ENCODE measurements at regions not wholly inside any gene's neighbourhood (a gene's known extent, or its start where the extent isn't known, plus 50 kb on each side); places are given as distances from the start of the nearest gene placed in this dataset.

DNA sequence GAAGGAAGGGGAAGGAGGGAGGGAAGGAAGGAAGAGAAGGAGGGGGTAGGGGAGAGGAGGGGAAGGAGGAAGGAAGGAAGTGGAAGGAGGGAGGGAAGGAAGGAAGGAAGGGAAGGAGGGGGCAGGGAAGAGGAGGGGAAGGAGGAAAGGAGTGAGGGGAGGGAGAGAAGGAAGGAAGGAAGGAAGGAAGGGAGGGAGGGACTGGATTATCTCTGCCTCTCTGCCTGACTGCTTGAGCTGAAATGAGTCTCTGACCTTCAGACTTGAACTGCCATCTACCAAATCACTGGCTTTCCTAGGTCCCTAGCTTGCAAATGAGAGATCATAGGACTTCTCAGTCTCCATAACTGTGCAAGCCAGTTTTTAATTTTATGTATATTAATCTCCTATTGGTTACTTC lies 436.8 kb downstream of the PREX1 start:
- no peaks in the 10 kb centered on the region for H3K9me3 ChIP-seq (ENCODE audit: control insufficient read depth, low read length)
- H3K36me3 ChIP-seq (ENCODE audit: control insufficient read depth, insufficient read depth, low read length): no peaks in the 10 kb centered on the region
- H3K27ac ChIP-seq (ENCODE audit: insufficient read depth, low read depth, low read length, poor library complexity, severe bottlenecking): no peak overlapping the region
- no peaks in the 10 kb centered on the region for H3K27me3 ChIP-seq (ENCODE audit: control insufficient read depth, insufficient read depth, low read length, poor library complexity, severe bottlenecking)
- no peaks in the 10 kb centered on the region for H3K4me1 ChIP-seq (ENCODE audit: control insufficient read depth, insufficient read depth, low read length)
- H3K4me3 ChIP-seq (ENCODE audit: insufficient read depth, low read depth, low read length): no peak overlapping the region

DNA sequence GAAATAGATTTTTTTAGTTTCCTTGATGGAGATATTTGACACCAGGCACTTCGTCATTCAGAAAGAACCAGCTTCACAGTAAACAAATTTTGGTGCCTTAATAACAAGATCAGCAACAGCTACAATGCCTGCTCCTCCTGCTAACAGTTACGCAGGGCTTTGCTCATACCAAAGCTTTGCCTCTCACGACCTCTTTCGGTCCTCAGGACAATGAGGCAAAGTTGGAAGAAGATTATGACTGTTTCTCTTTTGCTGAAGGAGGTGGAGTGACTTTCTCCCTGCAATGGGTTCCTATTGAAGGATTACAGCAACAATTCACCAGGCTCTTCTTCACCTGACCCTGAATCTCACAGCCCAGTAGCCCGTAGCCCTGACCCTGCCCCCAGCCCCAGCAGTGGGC lies 440.1 kb downstream of the PREX1 start:
- Histone ChIP-seq H3K36me3 (ENCODE audit: control insufficient read depth, insufficient read depth, low read length) (no peaks in the 10 kb centered on the region), H3K27me3 (ENCODE audit: control insufficient read depth, insufficient read depth, low read length, poor library complexity, severe bottlenecking) (no peaks in the 10 kb centered on the region), H3K4me3 (ENCODE audit: insufficient read depth, low read depth, low read length) (no peak overlapping the region), H3K9me3 (ENCODE audit: control insufficient read depth, low read length) (no peaks in the 10 kb centered on the region), H3K27ac (ENCODE audit: insufficient read depth, low read depth, low read length, poor library complexity, severe bottlenecking) (no peak overlapping the region), H3K4me1 (ENCODE audit: control insufficient read depth, insufficient read depth, low read length) (no peaks in the 10 kb centered on the region)
- 78 to 82% methylated on average over 5 of the region's 5 CpGs for WGBS, 2 experiments

DNA sequence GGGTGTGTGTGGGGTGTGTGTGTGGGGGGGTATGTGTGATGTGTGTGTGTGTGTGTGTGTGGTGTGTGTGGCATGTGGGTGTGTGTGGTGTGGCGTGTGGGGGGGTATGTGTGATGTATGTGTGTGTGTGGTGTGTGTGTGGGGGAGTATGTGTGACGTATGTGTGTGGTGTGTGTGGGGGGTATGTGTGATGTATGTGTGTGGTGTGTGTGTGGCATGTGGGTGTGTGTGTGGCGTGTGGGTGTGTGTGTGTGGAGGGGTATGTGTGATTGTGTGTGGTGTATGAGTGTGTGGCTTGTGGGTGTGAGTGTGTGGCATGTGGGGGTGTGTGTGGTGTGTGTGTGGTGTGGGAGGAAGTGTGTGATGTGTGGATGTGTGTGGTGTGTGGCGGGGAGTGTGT lies 442.3 kb downstream of the PREX1 start:
- Histone ChIP-seq H3K27me3 (ENCODE audit: control insufficient read depth, insufficient read depth, low read length, poor library complexity, severe bottlenecking) (no peaks in the 10 kb centered on the region), H3K4me1 (ENCODE audit: control insufficient read depth, insufficient read depth, low read length) (no peaks in the 10 kb centered on the region), H3K9me3 (ENCODE audit: control insufficient read depth, low read length) (no peaks in the 10 kb centered on the region), H3K4me3 (ENCODE audit: insufficient read depth, low read depth, low read length) (no peak overlapping the region), H3K27ac (ENCODE audit: insufficient read depth, low read depth, low read length, poor library complexity, severe bottlenecking) (no peak overlapping the region), H3K36me3 (ENCODE audit: control insufficient read depth, insufficient read depth, low read length) (no peaks in the 10 kb centered on the region)
- WGBS, 2 experiments: 92 to 95% methylated on average over 4 of the region's 4 CpGs

DNA sequence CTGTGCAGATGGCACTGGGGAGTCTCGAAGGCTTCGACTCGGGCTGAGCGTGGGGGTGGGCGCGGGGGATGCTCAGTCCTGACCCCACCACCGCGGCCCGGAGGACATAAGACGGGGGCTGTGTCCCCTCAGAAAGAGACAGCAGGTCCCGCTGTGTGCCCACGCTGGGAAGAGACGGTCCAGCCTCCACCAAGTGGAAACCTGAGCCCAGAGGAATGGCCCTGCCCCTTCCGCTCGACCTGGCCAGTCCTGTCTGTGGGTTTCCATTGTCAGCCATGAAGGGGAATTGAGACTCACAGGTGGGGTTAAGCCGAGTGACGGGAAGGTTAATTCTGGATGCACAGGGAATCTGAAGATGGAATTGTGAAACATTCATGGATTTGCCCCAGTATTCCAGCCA lies 442.7 kb downstream of the PREX1 start:
- Histone ChIP-seq H3K36me3 (ENCODE audit: control insufficient read depth, insufficient read depth, low read length) (no peaks in the 10 kb centered on the region), H3K9me3 (ENCODE audit: control insufficient read depth, low read length) (no peaks in the 10 kb centered on the region), H3K27ac (ENCODE audit: insufficient read depth, low read depth, low read length, poor library complexity, severe bottlenecking) (no peak overlapping the region), H3K27me3 (ENCODE audit: control insufficient read depth, insufficient read depth, low read length, poor library complexity, severe bottlenecking) (no peaks in the 10 kb centered on the region), H3K4me3 (ENCODE audit: insufficient read depth, low read depth, low read length) (no peak overlapping the region), H3K4me1 (ENCODE audit: control insufficient read depth, insufficient read depth, low read length) (no peaks in the 10 kb centered on the region)
- 89 to 94% methylated on average over 17 of the region's 17 CpGs for WGBS, 2 experiments

DNA sequence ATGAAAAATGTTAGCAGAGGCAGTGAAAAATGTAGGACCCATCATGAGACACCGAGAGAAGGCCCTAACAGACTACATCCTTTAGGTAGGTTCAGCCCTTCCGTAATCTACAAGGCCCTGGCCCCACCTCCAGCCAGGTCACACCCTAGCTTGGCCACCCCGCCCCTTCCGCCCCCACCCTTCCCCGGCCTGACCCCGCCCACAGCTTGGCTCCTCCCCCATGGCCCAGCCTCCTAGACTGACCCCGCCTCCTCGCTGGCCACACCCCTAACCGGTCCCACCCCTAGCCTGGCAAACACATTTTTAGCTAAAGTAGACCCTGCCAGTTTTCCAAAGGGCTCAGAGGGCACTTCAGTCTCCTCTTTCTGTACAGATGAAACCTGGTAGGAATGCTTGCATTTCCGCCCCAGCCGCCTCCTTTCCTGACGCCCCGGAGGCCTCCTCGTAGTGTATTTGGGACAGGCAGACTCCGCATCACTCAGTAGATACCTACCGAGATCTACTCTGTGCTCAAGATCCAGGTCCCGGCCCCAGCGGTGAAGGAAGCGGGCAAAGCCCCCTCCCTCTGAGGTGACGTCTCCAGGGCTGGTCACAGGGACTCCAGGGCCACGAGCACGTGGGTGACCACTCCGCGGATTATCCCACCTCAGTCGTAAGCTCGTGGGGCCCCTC lies 443.5 kb downstream of the PREX1 start:
- no peak overlapping the region for H3K27ac ChIP-seq (ENCODE audit: insufficient read depth, low read depth, low read length, poor library complexity, severe bottlenecking)
- H3K9me3 ChIP-seq (ENCODE audit: control insufficient read depth, low read length): no peaks in the 10 kb centered on the region
- 91 to 93% methylated on average over 26 of the region's 26 CpGs for WGBS, 2 experiments
- no peaks in the 10 kb centered on the region for H3K36me3 ChIP-seq (ENCODE audit: control insufficient read depth, insufficient read depth, low read length)
- no peaks in the 10 kb centered on the region for H3K4me1 ChIP-seq (ENCODE audit: control insufficient read depth, insufficient read depth, low read length)
- no peak overlapping the region for H3K4me3 ChIP-seq (ENCODE audit: insufficient read depth, low read depth, low read length)
- H3K27me3 ChIP-seq (ENCODE audit: control insufficient read depth, insufficient read depth, low read length, poor library complexity, severe bottlenecking): no peaks in the 10 kb centered on the region

DNA sequence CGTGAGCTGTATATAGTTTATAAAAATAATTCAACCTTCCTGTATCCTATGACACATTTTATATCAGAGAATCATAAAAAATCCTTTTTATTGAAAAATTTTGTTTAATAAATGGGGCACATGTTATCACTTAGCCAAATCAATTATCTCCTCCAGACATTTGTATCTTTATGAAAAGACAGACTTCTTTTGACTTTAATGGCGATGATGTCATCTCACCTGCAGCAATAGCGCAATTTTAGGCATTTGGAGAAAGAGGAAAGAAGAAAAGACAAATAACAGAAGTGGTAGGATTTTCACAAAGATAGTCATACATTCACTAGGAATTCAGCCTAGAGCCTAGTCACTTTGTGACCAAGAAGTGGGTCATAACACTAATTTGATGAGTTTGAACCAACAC lies 444.5 kb downstream of the PREX1 start:
- Histone ChIP-seq H3K27ac (ENCODE audit: insufficient read depth, low read depth, low read length, poor library complexity, severe bottlenecking) (no peak overlapping the region), H3K27me3 (ENCODE audit: control insufficient read depth, insufficient read depth, low read length, poor library complexity, severe bottlenecking) (no peaks in the 10 kb centered on the region), H3K4me3 (ENCODE audit: insufficient read depth, low read depth, low read length) (no peak overlapping the region), H3K36me3 (ENCODE audit: control insufficient read depth, insufficient read depth, low read length) (no peaks in the 10 kb centered on the region), H3K9me3 (ENCODE audit: control insufficient read depth, low read length) (no peaks in the 10 kb centered on the region), H3K4me1 (ENCODE audit: control insufficient read depth, insufficient read depth, low read length) (no peaks in the 10 kb centered on the region)
- WGBS, 2 experiments: 92 to 93% methylated on average over 2 of the region's 3 CpGs

DNA sequence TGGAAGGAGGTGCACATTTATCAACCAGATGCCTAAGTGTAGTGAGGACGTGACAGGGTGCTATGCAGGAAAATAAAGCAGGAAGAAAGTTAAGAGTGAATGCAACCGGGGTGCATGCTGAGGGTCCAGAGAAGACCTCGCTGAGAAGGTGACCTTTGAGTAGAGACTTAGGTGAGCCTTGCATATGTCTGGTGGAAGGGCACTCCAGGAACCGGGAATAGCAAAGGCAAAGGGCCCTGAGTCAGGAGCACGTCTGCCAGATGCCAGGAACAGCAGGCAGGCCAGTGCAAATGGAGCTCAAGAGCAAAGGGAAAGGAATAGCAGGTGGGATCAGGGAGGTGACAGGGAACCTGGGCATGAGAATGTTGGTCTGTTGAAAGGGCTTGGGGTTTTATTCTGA lies 445.5 kb downstream of the PREX1 start:
- Histone ChIP-seq H3K4me1 (ENCODE audit: control insufficient read depth, insufficient read depth, low read length) (no peaks in the 10 kb centered on the region), H3K9me3 (ENCODE audit: control insufficient read depth, low read length) (no peaks in the 10 kb centered on the region), H3K36me3 (ENCODE audit: control insufficient read depth, insufficient read depth, low read length) (no peaks in the 10 kb centered on the region), H3K4me3 (ENCODE audit: insufficient read depth, low read depth, low read length) (no peak overlapping the region), H3K27ac (ENCODE audit: insufficient read depth, low read depth, low read length, poor library complexity, severe bottlenecking) (no peak overlapping the region), H3K27me3 (ENCODE audit: control insufficient read depth, insufficient read depth, low read length, poor library complexity, severe bottlenecking) (no peaks in the 10 kb centered on the region)
- WGBS, 2 experiments: 88 to 93% methylated on average over 5 of the region's 5 CpGs

DNA sequence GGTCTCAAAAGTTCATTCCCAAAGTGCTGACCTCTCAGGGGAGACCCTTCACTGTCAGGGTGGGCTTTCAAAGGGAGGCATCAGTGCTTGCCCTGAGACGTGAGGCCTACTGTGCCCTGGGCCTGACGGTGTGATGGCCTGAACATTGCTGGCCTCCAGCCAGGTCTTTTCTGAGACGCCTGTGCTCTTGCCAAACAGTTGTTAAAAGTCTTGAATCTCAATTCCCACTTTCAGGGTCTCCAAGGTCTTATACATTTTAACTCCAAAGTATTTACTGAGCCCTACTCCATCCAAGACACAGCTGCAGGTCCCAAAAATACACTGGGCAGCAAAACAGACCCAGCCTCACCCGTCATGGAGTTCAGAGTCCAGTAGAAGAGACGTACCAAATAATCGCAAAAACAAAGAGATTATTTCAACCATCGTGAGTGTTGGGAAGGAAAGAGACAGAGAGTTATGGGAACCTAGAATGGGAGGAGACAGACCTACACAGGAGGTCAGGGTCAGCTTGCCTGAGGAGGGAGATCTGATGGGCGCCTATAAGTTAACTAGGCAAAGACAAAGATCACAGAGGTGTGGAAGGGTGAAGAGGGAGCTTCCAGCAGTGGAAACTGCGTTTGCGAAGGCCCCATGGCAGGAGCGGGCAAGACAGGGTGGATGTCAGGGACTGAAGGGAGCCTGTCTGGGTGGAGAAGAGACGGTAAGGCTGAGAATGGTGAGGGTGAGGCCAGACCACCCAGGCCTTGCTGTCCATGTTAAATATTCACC lies 446.3 kb downstream of the PREX1 start:
- Histone ChIP-seq H3K27ac (ENCODE audit: insufficient read depth, low read depth, low read length, poor library complexity, severe bottlenecking) (no peak overlapping the region), H3K4me3 (ENCODE audit: insufficient read depth, low read depth, low read length) (no peak overlapping the region), H3K4me1 (ENCODE audit: control insufficient read depth, insufficient read depth, low read length) (no peaks in the 10 kb centered on the region), H3K9me3 (ENCODE audit: control insufficient read depth, low read length) (no peaks in the 10 kb centered on the region), H3K36me3 (ENCODE audit: control insufficient read depth, insufficient read depth, low read length) (no peaks in the 10 kb centered on the region), H3K27me3 (ENCODE audit: control insufficient read depth, insufficient read depth, low read length, poor library complexity, severe bottlenecking) (no peaks in the 10 kb centered on the region)
- WGBS, 2 experiments: 89% methylated on average over 12 of the region's 12 CpGs

DNA sequence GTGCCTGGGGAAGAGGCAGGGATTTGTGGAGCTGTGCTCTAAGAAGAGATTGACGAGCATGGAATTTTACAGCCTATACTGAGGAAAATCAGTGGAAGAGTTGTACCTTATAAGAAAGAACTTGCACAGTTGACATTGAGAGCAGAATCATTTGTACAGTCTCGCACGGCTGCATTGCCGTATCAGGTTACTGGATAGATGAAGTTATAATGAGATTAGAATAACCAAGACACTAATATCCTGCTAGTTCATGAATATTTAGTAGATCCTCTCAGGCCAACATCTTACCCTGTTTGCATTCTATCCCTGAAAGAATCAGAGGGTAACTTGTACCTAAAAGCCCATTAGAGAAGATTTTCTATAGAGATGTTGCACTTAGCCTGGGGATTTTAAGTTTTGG lies 447.1 kb downstream of the PREX1 start:
- WGBS, 2 experiments: 93 to 96% methylated on average over 4 of the region's 4 CpGs
- Histone ChIP-seq H3K9me3 (ENCODE audit: control insufficient read depth, low read length) (no peaks in the 10 kb centered on the region), H3K4me3 (ENCODE audit: insufficient read depth, low read depth, low read length) (no peak overlapping the region), H3K27me3 (ENCODE audit: control insufficient read depth, insufficient read depth, low read length, poor library complexity, severe bottlenecking) (no peaks in the 10 kb centered on the region), H3K27ac (ENCODE audit: insufficient read depth, low read depth, low read length, poor library complexity, severe bottlenecking) (no peak overlapping the region), H3K36me3 (ENCODE audit: control insufficient read depth, insufficient read depth, low read length) (no peaks in the 10 kb centered on the region), H3K4me1 (ENCODE audit: control insufficient read depth, insufficient read depth, low read length) (peaks cover 5% of the 10 kb centered on the region)

DNA sequence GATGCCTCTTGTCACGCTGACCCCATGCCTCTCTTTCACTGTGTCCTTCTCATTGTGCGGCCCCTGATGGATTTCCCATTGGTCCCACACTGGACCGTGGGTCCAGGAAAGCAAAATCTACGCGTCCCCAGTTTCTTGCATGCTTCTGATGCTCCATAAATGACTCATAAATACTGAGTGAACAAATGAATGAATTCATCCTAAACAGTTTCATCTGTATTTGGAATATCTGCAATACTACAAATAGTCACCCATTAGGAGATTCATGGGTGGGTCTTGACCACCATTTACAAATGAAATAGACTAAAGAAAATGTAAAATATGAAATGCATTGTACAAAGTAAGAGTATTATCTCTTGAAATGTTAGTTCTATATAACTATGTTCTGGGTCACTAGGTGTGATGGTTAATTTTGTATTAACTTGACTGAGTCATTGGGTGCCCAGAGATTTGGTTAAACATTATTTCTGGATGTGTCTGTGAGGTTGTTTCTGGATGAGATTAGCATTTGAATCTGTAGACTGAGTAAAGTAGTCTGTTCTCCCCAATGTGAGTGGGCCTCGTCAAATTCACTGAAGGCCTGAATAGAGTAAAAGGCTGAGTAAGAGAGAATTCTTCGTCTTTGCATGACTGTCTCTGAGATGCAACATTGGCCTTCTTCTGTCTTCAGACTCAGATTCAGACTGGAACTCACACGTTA lies 448.7 kb downstream of the PREX1 start:
- no peaks in the 10 kb centered on the region for H3K27me3 ChIP-seq (ENCODE audit: control insufficient read depth, insufficient read depth, low read length, poor library complexity, severe bottlenecking)
- no peak overlapping the region for H3K27ac ChIP-seq (ENCODE audit: insufficient read depth, low read depth, low read length, poor library complexity, severe bottlenecking)
- WGBS, 2 experiments: 85 to 86% methylated on average over 8 of the region's 8 CpGs

More for the DNA sequence above, 448.7 kb downstream of the PREX1 start:
- Histone ChIP-seq H3K9me3 (ENCODE audit: control insufficient read depth, low read length) (no peaks in the 10 kb centered on the region), H3K4me1 (ENCODE audit: control insufficient read depth, insufficient read depth, low read length) (peaks cover 16% of the 10 kb centered on the region), H3K4me3 (ENCODE audit: insufficient read depth, low read depth, low read length) (no peak overlapping the region), H3K36me3 (ENCODE audit: control insufficient read depth, insufficient read depth, low read length) (no peaks in the 10 kb centered on the region)
